Tibial artery (tissue), 4 donors: ENCODE measurements at regions not wholly inside any gene's neighbourhood (a gene's known extent, or its start where the extent isn't known, plus 50 kb on each side); places are given as distances from the start of the nearest gene placed in this dataset.
"Not testable (repeated sequence)": the region's sequence is repeated elsewhere in the genome, so short reads cannot be mapped to it uniquely, and the experiment has no call there.

Source experiments
- DNase-seq, 2 donors: peaks; one replicate each; pipeline ENCODE4 v3.0.0-alpha.2; 2019
- H3K27ac ChIP-seq, 2 donors: fragments of 200-600 bp; sonication (generic) in 1 of 2; 1 replicate in 1 of 2; 2 replicates in 1 of 2; pipeline ENCODE4 v1.5.1; 2018 to 2019; ENCODE audit warnings: mild to moderate bottlenecking in 1 of 2
- H3K27me3 ChIP-seq, 2 donors: fragments of 200-600 bp; sonication (generic) in 1 of 2; one replicate each; pipeline versions ENCODE4 v1.5.1 to v1.6.0; 2016 to 2019
- H3K36me3 ChIP-seq, 3 donors: fragments of 200-600 bp; sonication (generic) in 2 of 3; one replicate each; pipeline ENCODE4 v1.5.1; 2016 to 2019; ENCODE audit warnings: mild to moderate bottlenecking in 2 of 3
- H3K4me1 ChIP-seq, 4 donors: fragments of 200-600 bp; sonication (generic) in 2 of 4; 1 replicate in 3 of 4; 2 replicates in 1 of 4; pipeline ENCODE4 v1.5.1; 2016 to 2019
- H3K4me3 ChIP-seq, 2 donors: fragments of 200-600 bp; sonication (generic) in 1 of 2; 1 replicate in 1 of 2; 2 replicates in 1 of 2; pipeline ENCODE4 v1.5.1; 2018 to 2019; ENCODE audit warnings: mild to moderate bottlenecking in 2 of 2
- H3K9me3 ChIP-seq, 3 donors: fragments of 200-600 bp; sonication (generic) in 1 of 3; one replicate each; pipeline ENCODE4 v1.5.1; 2016 to 2019
- CTCF ChIP-seq, 2 experiments: fragments of 200-600 bp in 1 of 2; fragments of 450-650 bp in 1 of 2; IDR thresholded peaks; one replicate each; pipeline ENCODE4 v1.5.1; 2017 to 2019; ENCODE audit warnings: antibody characterized with exemption in 2 of 2, mild to moderate bottlenecking in 1 of 2, moderate library complexity in 1 of 2
- intact Hi-C: fragments of 100-400 bp; cut with DNase I; formaldehyde crosslinking; loops from one replicate; pipeline ENCODE4 v1.15.0; 2023; ENCODE audit warnings: low total_unique reads

- Histone ChIP-seq H3K36me3 (no peaks in the 10 kb centered on the region), H3K27me3 (no peaks in the 10 kb centered on the region), H3K4me3 (no peak overlapping the region), H3K27ac (no peak overlapping the region), H3K9me3 (no peaks in the 10 kb centered on the region), H3K4me1 (no peaks in the 10 kb centered on the region)
- no peak for DNase-seq
- intact Hi-C loops: no loop called here
- no peak for TF ChIP-seq CTCF (IDR thresholded peaks at IDR 0.05)
These were observed 195.1 kb upstream of the TOX3 start for GRCh38 chr16:52742052-52742451.

GRCh38 chr16:52741351-52741750 lies 194.4 kb upstream of the TOX3 start:
- H3K27ac ChIP-seq: no peak overlapping the region
- no peaks in the 10 kb centered on the region for H3K27me3 ChIP-seq
- H3K9me3 ChIP-seq: no peaks in the 10 kb centered on the region
- DNase-seq: no peak
- intact Hi-C loops: no loop called here
- H3K4me1 ChIP-seq: no peaks in the 10 kb centered on the region
- no peak for TF ChIP-seq CTCF (IDR thresholded peaks at IDR 0.05)
- H3K36me3 ChIP-seq: no peaks in the 10 kb centered on the region
- no peak overlapping the region for H3K4me3 ChIP-seq

- no peak overlapping the region for H3K4me3 ChIP-seq
- TF ChIP-seq CTCF (IDR thresholded peaks at IDR 0.05): no peak
- H3K27me3 ChIP-seq: no peaks in the 10 kb centered on the region
- intact Hi-C loops: no loop called here
- no peak overlapping the region for H3K27ac ChIP-seq
- H3K9me3 ChIP-seq: no peaks in the 10 kb centered on the region
- H3K36me3 ChIP-seq: no peaks in the 10 kb centered on the region
- no peaks in the 10 kb centered on the region for H3K4me1 ChIP-seq
- DNase-seq: no peak
These were observed 193.8 kb upstream of the TOX3 start for GRCh38 chr16:52740766-52741165.

- no peak overlapping the region for H3K27ac ChIP-seq
- TF ChIP-seq CTCF (IDR thresholded peaks at IDR 0.05): no peak
- H3K9me3 ChIP-seq: no peaks in the 10 kb centered on the region
- no peaks in the 10 kb centered on the region for H3K27me3 ChIP-seq
- no peak overlapping the region for H3K4me3 ChIP-seq
- intact Hi-C loops: no loop called here
- DNase-seq: no peak
- no peaks in the 10 kb centered on the region for H3K4me1 ChIP-seq
- no peaks in the 10 kb centered on the region for H3K36me3 ChIP-seq
These were observed 193.4 kb upstream of the TOX3 start for GRCh38 chr16:52740333-52740732.

GRCh38 chr16:52738992-52739391 lies 192.0 kb upstream of the TOX3 start:
- DNase-seq, H3K27me3 ChIP-seq, H3K27ac ChIP-seq, H3K36me3 ChIP-seq, H3K4me3 ChIP-seq, H3K9me3 ChIP-seq, intact Hi-C loops, H3K4me1 ChIP-seq: not testable (repeated sequence)

GRCh38 chr16:52731219-52731875 lies 184.4 kb upstream of the TOX3 start:
- H3K4me1 ChIP-seq: no peaks in the 10 kb centered on the region
- intact Hi-C loops: no loop called here
- H3K4me3 ChIP-seq: no peak overlapping the region
- H3K9me3 ChIP-seq: peaks cover 0 to 4% (median 0%) of the 10 kb centered on the region in 3 donors
- H3K27ac ChIP-seq: no peak overlapping the region
- DNase-seq: no peak
- no peaks in the 10 kb centered on the region for H3K27me3 ChIP-seq
- TF ChIP-seq CTCF (IDR thresholded peaks at IDR 0.05): no peak
- no peaks in the 10 kb centered on the region for H3K36me3 ChIP-seq
